ENCODE measurements at regions not wholly inside any gene's neighbourhood (a gene's known extent, or its start where the extent isn't known, plus 50 kb on each side); places are given as distances from the start of the nearest gene placed in this dataset.
"Not testable (repeated sequence)": the region's sequence is repeated elsewhere in the genome, so short reads cannot be mapped to it uniquely, and the experiment has no call there.

GRCh38 chr11:71767016-71767415 lies 66.0 kb upstream of the DEFB108B start:
- H3K36me3 ChIP-seq (ENCODE audit: control insufficient read depth in 2 of 2, extremely low read depth in 1 of 2, insufficient read depth in 2 of 2, low read length in 2 of 2); H2AFZ ChIP-seq (ENCODE audit: control insufficient read depth, low read length); H3K27me3 ChIP-seq (ENCODE audit: control insufficient read depth, extremely low read depth, insufficient read depth, low read length); H3K4me1 ChIP-seq (ENCODE audit: control insufficient read depth, extremely low read depth, insufficient read depth, low read length); H3K9ac ChIP-seq (ENCODE audit: control insufficient read depth, extremely low read depth, insufficient read depth, low read length); dilution Hi-C loops (cut with MboI; ENCODE audit: extremely low pct_ligation_motif_present, low sequenced_read_pairs); H3K9me1 ChIP-seq (ENCODE audit: control insufficient read depth, extremely low read depth, insufficient read depth, low read length); H3K4me3 ChIP-seq (ENCODE audit: control insufficient read depth in 2 of 3, extremely low read depth in 1 of 3, insufficient read depth in 2 of 3, low read depth in 1 of 3, low read length in 3 of 3); H3K27ac ChIP-seq (ENCODE audit: control insufficient read depth, insufficient read depth, low read length); H4K20me1 ChIP-seq (ENCODE audit: control insufficient read depth, extremely low read depth, insufficient read depth, low read length); H3K9me3 ChIP-seq (ENCODE audit: control insufficient read depth, low read depth, low read length); FAIRE-seq; DNase-seq (ENCODE audit: low read depth, low spot score); H3K4me2 ChIP-seq (ENCODE audit: control insufficient read depth, extremely low read depth, insufficient read depth, low read depth, low read length); H3K79me2 ChIP-seq (ENCODE audit: control insufficient read depth, insufficient read depth, low read length): not testable (repeated sequence)

- H3K27ac ChIP-seq (ENCODE audit: control insufficient read depth, insufficient read depth, low read length); H3K79me2 ChIP-seq (ENCODE audit: control insufficient read depth, insufficient read depth, low read length); H3K4me2 ChIP-seq (ENCODE audit: control insufficient read depth, extremely low read depth, insufficient read depth, low read depth, low read length); FAIRE-seq; DNase-seq (ENCODE audit: low read depth, low spot score); H3K9me3 ChIP-seq (ENCODE audit: control insufficient read depth, low read depth, low read length); H2AFZ ChIP-seq (ENCODE audit: control insufficient read depth, low read length); H4K20me1 ChIP-seq (ENCODE audit: control insufficient read depth, extremely low read depth, insufficient read depth, low read length); H3K27me3 ChIP-seq (ENCODE audit: control insufficient read depth, extremely low read depth, insufficient read depth, low read length); H3K9ac ChIP-seq (ENCODE audit: control insufficient read depth, extremely low read depth, insufficient read depth, low read length); H3K9me1 ChIP-seq (ENCODE audit: control insufficient read depth, extremely low read depth, insufficient read depth, low read length); H3K4me1 ChIP-seq (ENCODE audit: control insufficient read depth, extremely low read depth, insufficient read depth, low read length); dilution Hi-C loops (cut with MboI; ENCODE audit: extremely low pct_ligation_motif_present, low sequenced_read_pairs); H3K36me3 ChIP-seq (ENCODE audit: control insufficient read depth in 2 of 2, extremely low read depth in 1 of 2, insufficient read depth in 2 of 2, low read length in 2 of 2); H3K4me3 ChIP-seq (ENCODE audit: control insufficient read depth in 2 of 3, extremely low read depth in 1 of 3, insufficient read depth in 2 of 3, low read depth in 1 of 3, low read length in 3 of 3): not testable (repeated sequence)
Measured at GRCh38 chr11:71772193-71772592, 60.8 kb upstream of the DEFB108B start.

GRCh38 chr11:71774603-71775222 lies 58.3 kb upstream of the DEFB108B start:
- H3K4me3 ChIP-seq (ENCODE audit: control insufficient read depth in 2 of 3, extremely low read depth in 1 of 3, insufficient read depth in 2 of 3, low read depth in 1 of 3, low read length in 3 of 3): no peak overlapping the region
- H3K79me2 ChIP-seq (ENCODE audit: control insufficient read depth, insufficient read depth, low read length): no peaks in the 10 kb centered on the region
- H3K36me3 ChIP-seq (ENCODE audit: control insufficient read depth in 2 of 2, extremely low read depth in 1 of 2, insufficient read depth in 2 of 2, low read length in 2 of 2): no peaks in the 10 kb centered on the region
- TF ChIP-seq EZH2 (IDR thresholded peaks at IDR 0.05; ENCODE audit: low read length) (no peak), CTCF (optimal IDR thresholded peaks at IDR 0.05 in 1 of 3, IDR thresholded peaks at IDR 0.05 in 1 of 3, conservative IDR thresholded peaks at IDR 0.05 in 1 of 3; ENCODE audit: extremely low read depth in 1 of 3, insufficient read depth in 2 of 3, low read length in 3 of 3) (no peak)
- dilution Hi-C loops (cut with MboI; ENCODE audit: extremely low pct_ligation_motif_present, low sequenced_read_pairs): no loop called here
- no peak overlapping the region for H2AFZ ChIP-seq (ENCODE audit: control insufficient read depth, low read length)
- no peak overlapping the region for H3K9ac ChIP-seq (ENCODE audit: control insufficient read depth, extremely low read depth, insufficient read depth, low read length)
- H3K9me3 ChIP-seq (ENCODE audit: control insufficient read depth, low read depth, low read length): no peaks in the 10 kb centered on the region
- DNase-seq (ENCODE audit: low read depth, low spot score): no peak
- H3K4me1 ChIP-seq (ENCODE audit: control insufficient read depth, extremely low read depth, insufficient read depth, low read length): no peaks in the 10 kb centered on the region
- no peak overlapping the region for H3K27ac ChIP-seq (ENCODE audit: control insufficient read depth, insufficient read depth, low read length)
- no peaks in the 10 kb centered on the region for H4K20me1 ChIP-seq (ENCODE audit: control insufficient read depth, extremely low read depth, insufficient read depth, low read length)
- no peaks in the 10 kb centered on the region for H3K9me1 ChIP-seq (ENCODE audit: control insufficient read depth, extremely low read depth, insufficient read depth, low read length)
- FAIRE-seq: no peak
- H3K4me2 ChIP-seq (ENCODE audit: control insufficient read depth, extremely low read depth, insufficient read depth, low read depth, low read length): no peak overlapping the region
- H3K27me3 ChIP-seq (ENCODE audit: control insufficient read depth, extremely low read depth, insufficient read depth, low read length): peaks cover 3% of the 10 kb centered on the region

GRCh38 chr11:71780116-71780515 lies 52.9 kb upstream of the DEFB108B start:
- DNase-seq (ENCODE audit: low read depth, low spot score); H2AFZ ChIP-seq (ENCODE audit: control insufficient read depth, low read length); FAIRE-seq; H3K27me3 ChIP-seq (ENCODE audit: control insufficient read depth, extremely low read depth, insufficient read depth, low read length); H3K36me3 ChIP-seq (ENCODE audit: control insufficient read depth in 2 of 2, extremely low read depth in 1 of 2, insufficient read depth in 2 of 2, low read length in 2 of 2); H3K9me3 ChIP-seq (ENCODE audit: control insufficient read depth, low read depth, low read length); H3K9me1 ChIP-seq (ENCODE audit: control insufficient read depth, extremely low read depth, insufficient read depth, low read length); H4K20me1 ChIP-seq (ENCODE audit: control insufficient read depth, extremely low read depth, insufficient read depth, low read length); H3K79me2 ChIP-seq (ENCODE audit: control insufficient read depth, insufficient read depth, low read length); H3K27ac ChIP-seq (ENCODE audit: control insufficient read depth, insufficient read depth, low read length); H3K4me1 ChIP-seq (ENCODE audit: control insufficient read depth, extremely low read depth, insufficient read depth, low read length); dilution Hi-C loops (cut with MboI; ENCODE audit: extremely low pct_ligation_motif_present, low sequenced_read_pairs); H3K9ac ChIP-seq (ENCODE audit: control insufficient read depth, extremely low read depth, insufficient read depth, low read length); H3K4me3 ChIP-seq (ENCODE audit: control insufficient read depth in 2 of 3, extremely low read depth in 1 of 3, insufficient read depth in 2 of 3, low read depth in 1 of 3, low read length in 3 of 3): not testable (repeated sequence)
- peak overlapping the region; percentile 37 for H3K4me2 ChIP-seq (ENCODE audit: control insufficient read depth, extremely low read depth, insufficient read depth, low read depth, low read length)
